H9 (cell line): ENCODE measurements at regions not wholly inside any gene's neighbourhood (a gene's known extent, or its start where the extent isn't known, plus 50 kb on each side); places are given as distances from the start of the nearest gene placed in this dataset.

ENCODE experiments used
- DNase-seq: peaks from one replicate; pipeline ENCODE4 v3.0.0-alpha.2; 2017
- H2AFZ ChIP-seq: one replicate; pipeline ENCODE4 v1.6.1; 2013; ENCODE audit warnings: mild to moderate bottlenecking, low read length, control low read depth, moderate library complexity
- H2AK5ac ChIP-seq: 2 replicates; pipeline ENCODE4 v1.6.1; 2013; ENCODE audit warnings: low read length, control low read depth, mixed read lengths; ENCODE audit not compliant: insufficient read length
- H2BK120ac ChIP-seq: one replicate; pipeline ENCODE4 v1.6.1; 2013; ENCODE audit warnings: low read depth, mild to moderate bottlenecking, low read length, control low read depth, inconsistent platforms; ENCODE audit not compliant: poor library complexity, severe bottlenecking
- H2BK12ac ChIP-seq: 2 replicates; pipeline ENCODE4 v1.6.1; 2013; ENCODE audit warnings: low read length, control low read depth, mixed read lengths, low read depth; ENCODE audit not compliant: insufficient read length
- H2BK15ac ChIP-seq: 2 replicates; pipeline ENCODE4 v1.6.1; 2013; ENCODE audit warnings: low read depth, low read length, control low read depth
- H2BK20ac ChIP-seq: one replicate; pipeline ENCODE4 v1.6.1; 2013; ENCODE audit warnings: low read depth, mild to moderate bottlenecking, low read length, control low read depth, inconsistent platforms; ENCODE audit not compliant: poor library complexity, severe bottlenecking
- H2BK5ac ChIP-seq: 2 replicates; pipeline ENCODE4 v1.6.1; 2013; ENCODE audit warnings: low read length, control low read depth, mixed read lengths; ENCODE audit not compliant: insufficient read length
- H3K14ac ChIP-seq: 2 replicates; pipeline ENCODE4 v1.6.1; 2013; ENCODE audit warnings: low read length, control low read depth; ENCODE audit not compliant: insufficient read depth
- H3K18ac ChIP-seq: 2 replicates; pipeline ENCODE4 v1.6.1; 2013; ENCODE audit warnings: low read depth, mild to moderate bottlenecking, mixed read lengths, low read length, control low read depth; ENCODE audit not compliant: insufficient read length
- H3K23ac ChIP-seq: 2 replicates; pipeline ENCODE4 v1.6.1; 2013; ENCODE audit warnings: low read length, control low read depth, mixed read lengths, low read depth; ENCODE audit not compliant: insufficient read length
- H3K23me2 ChIP-seq: 2 replicates; pipeline ENCODE4 v1.6.1; 2013; ENCODE audit warnings: low read depth, mild to moderate bottlenecking, mixed read lengths, low read length, control low read depth; ENCODE audit not compliant: insufficient read length, poor library complexity, severe bottlenecking
- H3K27ac ChIP-seq: 2 replicates; pipeline ENCODE4 v1.5.1; 2013; ENCODE audit warnings: low read length, control low read depth, mixed read lengths, low read depth; ENCODE audit not compliant: insufficient read length
- H3K27me3 ChIP-seq: 2 replicates; pipeline ENCODE4 v1.6.1; 2013; ENCODE audit warnings: low read length, control low read depth, inconsistent platforms; ENCODE audit not compliant: insufficient read depth
- H3K4ac ChIP-seq: 2 replicates; pipeline ENCODE4 v1.6.1; 2013; ENCODE audit warnings: low read depth, mild to moderate bottlenecking, control low read depth, inconsistent platforms, low read length, moderate library complexity
- H3K4me1 ChIP-seq: 2 replicates; pipeline ENCODE4 v1.6.1; 2013; ENCODE audit warnings: low read length, control low read depth, inconsistent platforms; ENCODE audit not compliant: insufficient read depth
- H3K4me2 ChIP-seq: 2 replicates; pipeline ENCODE4 v1.6.1; 2013; ENCODE audit warnings: low read length, control low read depth, mixed read lengths; ENCODE audit not compliant: insufficient read length, insufficient read depth
- H3K56ac ChIP-seq: 2 replicates; pipeline ENCODE4 v1.6.1; 2013; ENCODE audit warnings: low read depth, mild to moderate bottlenecking, mixed read lengths, low read length, control low read depth; ENCODE audit not compliant: insufficient read length
- H3K79me1 ChIP-seq: 2 replicates; pipeline ENCODE4 v1.6.1; 2013; ENCODE audit warnings: low read depth, mild to moderate bottlenecking, moderate library complexity, low read length, control low read depth, inconsistent platforms; ENCODE audit not compliant: insufficient read depth, poor library complexity, severe bottlenecking
- H3K79me2 ChIP-seq: 2 replicates; pipeline ENCODE4 v1.6.1; 2013; ENCODE audit warnings: low read length, control low read depth, inconsistent platforms; ENCODE audit not compliant: insufficient read depth
- H3K9ac ChIP-seq: 2 replicates; pipeline ENCODE4 v1.6.1; 2013; ENCODE audit warnings: low read length, control low read depth, mixed read lengths; ENCODE audit not compliant: insufficient read length; ENCODE audit errors: extremely low read depth
- H3K9me3 ChIP-seq: one replicate; pipeline ENCODE4 v1.6.1; 2013; ENCODE audit warnings: low read depth, low read length, inconsistent platforms; ENCODE audit not compliant: control insufficient read depth
- H3T11ph ChIP-seq: one replicate; pipeline ENCODE4 v1.6.1; 2013; ENCODE audit warnings: mild to moderate bottlenecking, low read length, control low read depth, inconsistent platforms
- H4K20me1 ChIP-seq: one replicate; pipeline ENCODE4 v1.6.1; 2013; ENCODE audit not compliant: control insufficient read depth, insufficient read length, insufficient read depth
- H4K5ac ChIP-seq: 2 replicates; pipeline ENCODE4 v1.6.1; 2013; ENCODE audit warnings: low read depth, mild to moderate bottlenecking, mixed read lengths, low read length, control low read depth; ENCODE audit not compliant: insufficient read length
- H4K8ac ChIP-seq: replicated peaks from 2 replicates; pipeline ENCODE4 v1.6.1; 2013; ENCODE audit warnings: low read length, control low read depth, mixed read lengths, low read depth; ENCODE audit not compliant: insufficient read length
- H4K91ac ChIP-seq: 2 replicates; pipeline ENCODE4 v1.6.1; 2013; ENCODE audit warnings: low read depth, mild to moderate bottlenecking, moderate library complexity, mixed read lengths, low read length, control low read depth; ENCODE audit not compliant: insufficient read length
- H3K27ac Mint-ChIP-seq, 3 experiments: 2 replicates in 2 of 3; 3 replicates in 1 of 3; pipeline ENCODE4 v1.8.0; 2020 to 2021; ENCODE audit warnings: mixed read lengths in 3 of 3, mild to moderate bottlenecking in 1 of 3, moderate library complexity in 1 of 3
- H3K27me3 Mint-ChIP-seq: 2 replicates; pipeline ENCODE4 v1.8.0; 2021; ENCODE audit warnings: low read depth, mild to moderate bottlenecking, moderate library complexity, mixed read lengths
- H3K36me3 Mint-ChIP-seq, 3 experiments: 2 replicates in 2 of 3; 3 replicates in 1 of 3; pipeline ENCODE4 v1.8.0; 2020 to 2021; ENCODE audit warnings: low read depth in 3 of 3, mixed read lengths in 3 of 3; ENCODE audit not compliant: insufficient read depth in 1 of 3
- H3K4me1 Mint-ChIP-seq, 2 experiments: 2 replicates each; pipeline ENCODE4 v1.8.0; 2020; ENCODE audit warnings: mixed read lengths in 2 of 2
- H3K4me3 Mint-ChIP-seq, 2 experiments: 2 replicates in 1 of 2; 3 replicates in 1 of 2; pipeline ENCODE4 v1.8.0; 2020 to 2021; ENCODE audit warnings: mild to moderate bottlenecking in 2 of 2, mixed read lengths in 2 of 2, moderate library complexity in 1 of 2
- H3K9me3 Mint-ChIP-seq, 2 experiments: 2 replicates in 1 of 2; 3 replicates in 1 of 2; pipeline ENCODE4 v1.8.0; 2020; ENCODE audit warnings: mild to moderate bottlenecking in 2 of 2, mixed read lengths in 2 of 2, moderate library complexity in 1 of 2
- TF ChIP-seq, protein P1 (sequence below): fragments of 200-600 bp; sonication (generic); conservative IDR thresholded peaks from 3 replicates; pipeline ENCODE4 v1.8.0; 2021; ENCODE audit warnings: antibody characterized with exemption, mild to moderate bottlenecking

DNA sequence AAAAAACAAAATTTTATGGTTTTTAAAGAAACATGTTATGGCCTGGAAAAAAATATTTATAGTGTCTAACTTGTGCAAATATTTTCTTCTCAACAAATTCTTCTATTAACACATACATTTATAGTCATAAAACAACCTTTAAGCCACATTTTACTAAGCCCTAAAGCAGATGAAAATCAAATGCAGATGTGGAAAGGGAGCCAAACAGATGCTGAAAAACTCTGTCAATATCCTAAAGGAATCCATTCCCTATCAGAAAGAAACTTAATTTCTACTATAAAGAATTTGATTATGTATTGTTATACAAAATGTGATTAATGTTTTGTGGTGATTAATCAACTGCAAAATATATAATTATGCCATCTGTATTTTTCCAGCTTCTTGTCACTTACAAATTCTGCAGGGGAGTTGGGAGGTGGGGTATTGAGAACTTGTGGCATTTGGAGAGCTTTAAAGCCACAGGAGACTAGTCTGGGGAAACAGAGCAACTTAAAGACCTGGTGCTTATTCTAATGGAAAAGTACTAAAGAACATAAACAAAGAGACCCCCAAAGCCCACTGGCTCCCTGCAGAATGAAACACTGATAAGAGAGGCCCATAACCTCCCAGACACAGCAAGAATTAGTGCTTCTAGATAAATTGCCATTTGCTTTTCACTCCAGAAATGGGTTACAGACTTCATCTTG lies 1721.0 kb upstream of the PIK3C3 start:
- Histone ChIP-seq H3K23ac (no peak overlapping the region), H3K27me3 (no peaks in the 10 kb centered on the region), H2BK12ac (no peak overlapping the region), H3K18ac (no peak overlapping the region), H3K9ac (no peak overlapping the region), H3T11ph (no peak overlapping the region), H2AFZ (no peak overlapping the region), H4K5ac (no peak overlapping the region), H3K27ac (no peak overlapping the region), H4K20me1 (no peaks in the 10 kb centered on the region), H2BK20ac (no peak overlapping the region), H3K4me1 (peaks cover 3% of the 10 kb centered on the region; the same call in 1 of the 2 replicates), H4K8ac (no peak overlapping the region), H3K4me2 (no peak overlapping the region), H2BK15ac (no peak overlapping the region), H3K4ac (no peak overlapping the region), H3K23me2 (no peaks in the 10 kb centered on the region), H2BK120ac (no peak overlapping the region), H3K9me3 (no peaks in the 10 kb centered on the region), H3K79me2 (no peaks in the 10 kb centered on the region), H3K56ac (no peak overlapping the region), H3K14ac (no peak overlapping the region), H2BK5ac (no peak overlapping the region), H3K79me1 (no peaks in the 10 kb centered on the region), H2AK5ac (no peak overlapping the region), H4K91ac (no peak overlapping the region)
- DNase-seq = no peak
- Mint-ChIP-seq H3K27me3 (no peaks in the 10 kb centered on the region; the same call in 1 of the 2 replicates), H3K4me3 (no peak overlapping the region), H3K36me3 (peaks cover 0 to 5% (median 0%) of the 10 kb centered on the region in 3 experiments; a peak in 1 of 7 replicates), H3K9me3 (peaks cover 0 to 10% of the 10 kb centered on the region in 2 experiments; a peak in 3 of 5 replicates), H3K4me1 (peaks cover 18 to 24% of the 10 kb centered on the region in 2 experiments), H3K27ac (no peak overlapping the region)
- TF ChIP-seq, protein P1, sequence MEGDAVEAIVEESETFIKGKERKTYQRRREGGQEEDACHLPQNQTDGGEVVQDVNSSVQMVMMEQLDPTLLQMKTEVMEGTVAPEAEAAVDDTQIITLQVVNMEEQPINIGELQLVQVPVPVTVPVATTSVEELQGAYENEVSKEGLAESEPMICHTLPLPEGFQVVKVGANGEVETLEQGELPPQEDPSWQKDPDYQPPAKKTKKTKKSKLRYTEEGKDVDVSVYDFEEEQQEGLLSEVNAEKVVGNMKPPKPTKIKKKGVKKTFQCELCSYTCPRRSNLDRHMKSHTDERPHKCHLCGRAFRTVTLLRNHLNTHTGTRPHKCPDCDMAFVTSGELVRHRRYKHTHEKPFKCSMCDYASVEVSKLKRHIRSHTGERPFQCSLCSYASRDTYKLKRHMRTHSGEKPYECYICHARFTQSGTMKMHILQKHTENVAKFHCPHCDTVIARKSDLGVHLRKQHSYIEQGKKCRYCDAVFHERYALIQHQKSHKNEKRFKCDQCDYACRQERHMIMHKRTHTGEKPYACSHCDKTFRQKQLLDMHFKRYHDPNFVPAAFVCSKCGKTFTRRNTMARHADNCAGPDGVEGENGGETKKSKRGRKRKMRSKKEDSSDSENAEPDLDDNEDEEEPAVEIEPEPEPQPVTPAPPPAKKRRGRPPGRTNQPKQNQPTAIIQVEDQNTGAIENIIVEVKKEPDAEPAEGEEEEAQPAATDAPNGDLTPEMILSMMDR = no peak
